Duodenal mucosa (tissue), 2 donors: ENCODE measurements at regions not wholly inside any gene's neighbourhood (a gene's known extent, or its start where the extent isn't known, plus 50 kb on each side); places are given as distances from the start of the nearest gene placed in this dataset.
"Not testable (repeated sequence)": the region's sequence is repeated elsewhere in the genome, so short reads cannot be mapped to it uniquely, and the experiment has no call there.

ENCODE experiments used
- H3K27ac ChIP-seq: one replicate; pipeline ENCODE4 v1.7.0; 2013; ENCODE audit warnings: low read depth, low read length
- H3K27me3 ChIP-seq, 2 donors: one replicate each; pipeline ENCODE4 v1.7.0; 2013; ENCODE audit warnings: low read length in 2 of 2, control low read depth in 1 of 2; ENCODE audit not compliant: insufficient read depth in 2 of 2, control insufficient read depth in 1 of 2
- H3K36me3 ChIP-seq, 2 donors: one replicate each; pipeline ENCODE4 v1.7.0; 2013; ENCODE audit warnings: low read length in 2 of 2, control low read depth in 1 of 2; ENCODE audit not compliant: insufficient read depth in 2 of 2, control insufficient read depth in 1 of 2
- H3K4me1 ChIP-seq, 2 donors: one replicate each; pipeline ENCODE4 v1.7.0; 2013; ENCODE audit warnings: low read length in 2 of 2, control low read depth in 1 of 2; ENCODE audit not compliant: insufficient read depth in 2 of 2, control insufficient read depth in 1 of 2
- H3K4me3 ChIP-seq, 2 donors: one replicate each; pipeline ENCODE4 v1.7.0; 2013; ENCODE audit warnings: low read length in 2 of 2, low read depth in 1 of 2
- H3K9ac ChIP-seq, 2 donors: one replicate each; pipeline ENCODE4 v1.7.0; 2013; ENCODE audit warnings: low read length in 2 of 2, low read depth in 1 of 2
- H3K9me3 ChIP-seq, 2 donors: one replicate each; pipeline ENCODE4 v1.7.0; 2013; ENCODE audit warnings: low read length in 2 of 2, control low read depth in 1 of 2; ENCODE audit not compliant: control insufficient read depth in 1 of 2

DNA sequence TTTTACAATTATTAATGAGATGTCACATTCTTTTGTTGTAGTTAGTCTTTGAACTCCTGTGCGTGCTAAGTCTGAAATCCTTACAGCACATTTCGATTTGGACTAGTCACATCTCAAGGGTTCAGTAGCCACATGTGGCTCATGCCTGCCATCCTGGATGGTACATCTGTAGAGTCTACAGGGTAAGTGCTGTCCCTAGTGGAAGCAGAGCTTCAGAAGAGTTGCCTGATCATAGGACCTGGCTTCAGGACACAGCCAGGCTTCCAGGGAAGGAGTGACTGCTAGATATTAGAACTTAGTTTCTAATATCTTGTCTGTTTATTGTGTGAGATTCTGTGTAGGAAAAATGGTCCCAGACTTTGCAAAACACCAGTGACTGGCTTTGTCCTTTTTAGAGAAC, 110.5 kb upstream of the NBPF8 start:
- H3K27me3 ChIP-seq = not testable (repeated sequence)

DNA sequence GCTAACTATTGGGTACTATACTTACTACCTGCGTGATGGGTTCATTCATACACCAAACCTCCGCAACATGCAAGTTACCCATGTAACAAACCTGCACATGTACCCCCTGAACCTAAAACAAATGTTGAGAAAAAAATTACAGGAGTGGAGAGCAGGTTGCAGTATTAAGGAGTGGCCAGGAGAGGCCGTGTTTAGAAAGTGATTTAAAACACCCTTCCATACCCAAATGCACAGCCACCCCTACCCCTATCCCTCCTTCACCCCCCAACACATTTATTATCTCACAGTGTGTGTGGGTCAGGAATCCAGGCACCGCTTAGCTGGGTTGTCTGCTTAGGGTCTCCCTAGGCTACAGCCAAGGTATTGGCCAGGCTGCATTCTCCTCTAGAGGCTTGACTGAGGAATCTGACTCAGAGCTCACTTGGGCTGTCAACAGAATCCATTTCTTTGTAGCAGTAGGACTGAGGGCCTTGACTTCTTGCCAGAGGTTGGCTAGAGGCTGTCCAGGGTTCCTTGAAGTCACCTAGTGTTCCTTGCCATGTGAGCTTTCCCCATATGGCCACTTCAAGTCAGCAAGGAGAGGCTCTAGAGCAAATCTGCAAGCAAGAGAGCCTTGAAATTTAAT, 115.3 kb upstream of the NBPF8 start:
- not testable (repeated sequence) for H3K27me3 ChIP-seq, H3K9ac ChIP-seq, H3K36me3 ChIP-seq, H3K4me1 ChIP-seq, H3K27ac ChIP-seq, H3K4me3 ChIP-seq, H3K9me3 ChIP-seq

More for the DNA sequence above, 110.5 kb upstream of the NBPF8 start:
- not testable (repeated sequence) for H3K9me3 ChIP-seq, H3K4me1 ChIP-seq, H3K27ac ChIP-seq, H3K4me3 ChIP-seq, H3K9ac ChIP-seq, H3K36me3 ChIP-seq

- H3K9ac ChIP-seq, H3K27ac ChIP-seq, H3K9me3 ChIP-seq, H3K27me3 ChIP-seq, H3K36me3 ChIP-seq, H3K4me1 ChIP-seq, H3K4me3 ChIP-seq: not testable (repeated sequence)
Observed at GRCh38 chr1:120298487-120298886, 116.3 kb upstream of the NBPF8 start.

GRCh38 chr1:120297345-120297953, 117.4 kb upstream of the NBPF8 start:
- not testable (repeated sequence) for H3K4me3 ChIP-seq, H3K4me1 ChIP-seq, H3K27ac ChIP-seq, H3K36me3 ChIP-seq, H3K9me3 ChIP-seq, H3K9ac ChIP-seq, H3K27me3 ChIP-seq

DNA sequence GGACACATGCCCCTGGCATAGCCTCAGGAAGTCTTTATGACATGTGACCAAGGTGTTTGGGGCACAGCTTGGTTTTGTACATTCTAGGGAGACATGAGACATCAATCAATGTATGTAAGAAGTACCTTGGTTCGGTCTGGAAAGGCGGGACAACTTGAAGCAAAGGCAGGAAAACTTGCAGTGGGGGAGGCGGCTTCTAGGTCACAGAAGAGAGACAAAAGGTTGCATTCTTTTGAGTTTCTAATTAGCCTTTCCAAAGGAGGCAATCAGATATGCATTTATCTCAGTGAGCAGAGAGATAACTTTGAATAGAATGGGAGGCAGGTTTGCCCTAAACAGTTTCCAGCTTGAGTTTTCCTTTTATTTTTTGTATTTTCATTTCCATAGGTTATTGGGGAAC, 113.8 kb upstream of the SEC22B start:
- not testable (repeated sequence) for H3K27ac ChIP-seq, H3K4me1 ChIP-seq, H3K36me3 ChIP-seq, H3K9me3 ChIP-seq, H3K27me3 ChIP-seq, H3K9ac ChIP-seq, H3K4me3 ChIP-seq

DNA sequence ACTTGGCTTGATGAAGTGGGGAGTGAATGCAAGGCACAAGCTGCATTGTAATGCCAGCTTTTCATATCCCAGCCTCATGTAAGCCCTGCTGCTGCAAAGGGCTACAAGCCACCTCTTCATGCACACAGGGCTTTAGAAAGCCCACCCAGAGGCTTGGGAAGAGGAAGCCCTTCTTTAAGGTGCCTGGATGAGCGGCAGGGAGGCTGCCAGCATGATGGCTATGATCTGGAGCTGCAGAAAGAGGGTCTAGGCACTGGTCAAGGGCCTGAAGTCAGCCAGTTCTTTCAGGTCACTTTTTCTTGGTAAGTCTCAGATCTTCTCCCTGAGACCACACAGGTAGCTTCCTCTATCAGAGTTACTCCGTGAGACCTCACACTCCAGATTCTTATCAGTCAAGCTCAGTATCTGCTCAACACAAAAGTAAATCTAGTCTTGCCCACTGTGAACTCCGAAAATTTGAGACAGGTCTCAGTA, 113.3 kb upstream of the SEC22B start:
- H3K27me3 ChIP-seq, H3K4me3 ChIP-seq, H3K36me3 ChIP-seq, H3K4me1 ChIP-seq, H3K27ac ChIP-seq, H3K9me3 ChIP-seq, H3K9ac ChIP-seq: not testable (repeated sequence)

GRCh38 chr1:120288814-120289600, 112.7 kb upstream of the SEC22B start:
- H3K9me3 ChIP-seq = not testable (repeated sequence)

DNA sequence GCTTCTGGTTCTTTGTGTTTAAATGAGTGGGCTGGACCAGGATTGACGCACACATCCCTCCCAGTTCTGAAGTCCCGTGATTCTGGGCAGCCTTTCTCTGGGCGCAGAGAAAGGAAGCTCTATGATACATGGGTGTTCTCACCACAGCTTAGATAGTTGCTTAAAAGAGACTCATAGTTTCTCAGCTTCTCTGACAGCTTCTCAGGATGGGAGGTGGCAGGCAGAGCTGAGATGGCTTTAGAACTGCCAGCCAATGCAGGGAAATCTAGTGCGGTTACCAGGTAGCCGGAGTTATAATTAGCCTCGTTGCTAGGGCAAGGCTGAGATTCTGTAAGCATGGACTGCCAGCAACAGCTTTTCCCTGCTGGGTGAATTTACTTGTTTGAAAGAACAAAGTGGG, 111.8 kb upstream of the SEC22B start:
- not testable (repeated sequence) for H3K36me3 ChIP-seq, H3K27ac ChIP-seq, H3K9me3 ChIP-seq, H3K27me3 ChIP-seq, H3K4me3 ChIP-seq, H3K4me1 ChIP-seq, H3K9ac ChIP-seq

More at GRCh38 chr1:120288814-120289600, 112.7 kb upstream of the SEC22B start:
- not testable (repeated sequence) for H3K27ac ChIP-seq, H3K9ac ChIP-seq, H3K4me1 ChIP-seq, H3K36me3 ChIP-seq, H3K27me3 ChIP-seq, H3K4me3 ChIP-seq

- not testable (repeated sequence) for H3K36me3 ChIP-seq, H3K27ac ChIP-seq, H3K27me3 ChIP-seq, H3K4me1 ChIP-seq, H3K9me3 ChIP-seq, H3K4me3 ChIP-seq, H3K9ac ChIP-seq
Observed at GRCh38 chr1:120282744-120283464, 106.6 kb upstream of the SEC22B start.

DNA sequence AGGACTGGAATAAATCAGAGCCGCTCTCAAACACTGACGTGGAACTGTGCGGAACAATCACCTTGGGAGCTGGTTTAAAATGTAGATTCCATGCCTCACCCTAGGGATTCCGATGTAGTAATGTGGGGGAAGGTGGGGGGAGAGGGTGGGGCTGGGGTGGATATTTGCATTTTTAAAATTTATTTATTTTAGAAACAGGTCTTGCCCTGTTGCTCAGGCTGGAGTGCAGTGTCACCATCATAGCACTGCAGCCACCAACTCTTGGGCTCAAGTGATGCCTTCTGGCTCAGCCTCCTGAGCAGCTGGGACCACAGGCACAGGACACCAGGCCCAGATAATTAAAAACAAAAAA, 101.9 kb upstream of the SEC22B start:
- H3K27me3 ChIP-seq, H3K4me1 ChIP-seq, H3K36me3 ChIP-seq, H3K9ac ChIP-seq, H3K4me3 ChIP-seq, H3K27ac ChIP-seq, H3K9me3 ChIP-seq: not testable (repeated sequence)
